ENCODE measurements at regions not wholly inside any gene's neighbourhood (a gene's known extent, or its start where the extent isn't known, plus 50 kb on each side); places are given as distances from the start of the nearest gene placed in this dataset.

DNA sequence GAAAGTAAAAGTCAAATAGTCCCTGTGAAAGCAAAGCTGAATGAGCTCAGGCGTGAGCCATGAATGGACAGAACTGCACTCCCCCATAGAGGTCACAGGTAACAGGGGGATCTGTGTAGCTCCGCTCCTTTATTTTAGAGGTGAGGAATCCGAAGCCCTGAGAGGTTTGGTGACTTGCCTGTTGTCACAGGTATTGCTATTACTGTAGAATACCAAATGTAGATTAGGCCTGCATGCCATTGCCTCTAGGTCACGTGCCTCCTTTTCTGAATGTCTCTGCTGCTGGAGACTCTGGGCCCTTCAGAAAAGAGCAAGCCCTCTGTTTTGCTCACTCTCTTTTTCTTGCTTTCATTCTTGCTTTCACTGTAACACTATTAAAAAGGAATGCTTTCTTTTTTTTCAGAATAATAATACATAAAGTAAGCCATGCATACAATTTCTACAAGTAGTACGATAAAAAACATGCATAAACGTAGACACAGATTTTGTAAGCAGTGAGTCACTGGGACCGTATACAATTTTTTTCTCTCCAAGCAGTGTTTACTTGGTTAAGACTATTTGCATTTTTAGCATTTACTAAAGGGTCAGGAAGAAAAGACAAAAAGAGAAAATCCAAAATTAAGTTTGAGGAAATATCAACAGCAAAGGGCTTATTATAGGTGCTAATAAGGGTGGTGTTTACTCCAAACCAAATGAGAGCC, 568.7 kb upstream of the ADAMTS16 start (continued):
- no peak for TF ChIP-seq ZNF114 (CRISPR knock-in tag; IDR thresholded peaks at IDR 0.05)
- TF ChIP-seq EZH2phosphoT487 (IDR thresholded peaks at IDR 0.05; ENCODE audit: unreplicated experiment) = no peak
- TF ChIP-seq JUNB (IDR thresholded peaks at IDR 0.05; ENCODE audit: unreplicated experiment) = no peak
- TF ChIP-seq, protein P1, sequence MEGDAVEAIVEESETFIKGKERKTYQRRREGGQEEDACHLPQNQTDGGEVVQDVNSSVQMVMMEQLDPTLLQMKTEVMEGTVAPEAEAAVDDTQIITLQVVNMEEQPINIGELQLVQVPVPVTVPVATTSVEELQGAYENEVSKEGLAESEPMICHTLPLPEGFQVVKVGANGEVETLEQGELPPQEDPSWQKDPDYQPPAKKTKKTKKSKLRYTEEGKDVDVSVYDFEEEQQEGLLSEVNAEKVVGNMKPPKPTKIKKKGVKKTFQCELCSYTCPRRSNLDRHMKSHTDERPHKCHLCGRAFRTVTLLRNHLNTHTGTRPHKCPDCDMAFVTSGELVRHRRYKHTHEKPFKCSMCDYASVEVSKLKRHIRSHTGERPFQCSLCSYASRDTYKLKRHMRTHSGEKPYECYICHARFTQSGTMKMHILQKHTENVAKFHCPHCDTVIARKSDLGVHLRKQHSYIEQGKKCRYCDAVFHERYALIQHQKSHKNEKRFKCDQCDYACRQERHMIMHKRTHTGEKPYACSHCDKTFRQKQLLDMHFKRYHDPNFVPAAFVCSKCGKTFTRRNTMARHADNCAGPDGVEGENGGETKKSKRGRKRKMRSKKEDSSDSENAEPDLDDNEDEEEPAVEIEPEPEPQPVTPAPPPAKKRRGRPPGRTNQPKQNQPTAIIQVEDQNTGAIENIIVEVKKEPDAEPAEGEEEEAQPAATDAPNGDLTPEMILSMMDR (conservative IDR thresholded peaks at IDR 0.05; ENCODE audit: low read depth in 2 of 2) = no peak
- TF ChIP-seq NANOG (IDR thresholded peaks at IDR 0.05; ENCODE audit: borderline replicate concordance) = no peak

DNA sequence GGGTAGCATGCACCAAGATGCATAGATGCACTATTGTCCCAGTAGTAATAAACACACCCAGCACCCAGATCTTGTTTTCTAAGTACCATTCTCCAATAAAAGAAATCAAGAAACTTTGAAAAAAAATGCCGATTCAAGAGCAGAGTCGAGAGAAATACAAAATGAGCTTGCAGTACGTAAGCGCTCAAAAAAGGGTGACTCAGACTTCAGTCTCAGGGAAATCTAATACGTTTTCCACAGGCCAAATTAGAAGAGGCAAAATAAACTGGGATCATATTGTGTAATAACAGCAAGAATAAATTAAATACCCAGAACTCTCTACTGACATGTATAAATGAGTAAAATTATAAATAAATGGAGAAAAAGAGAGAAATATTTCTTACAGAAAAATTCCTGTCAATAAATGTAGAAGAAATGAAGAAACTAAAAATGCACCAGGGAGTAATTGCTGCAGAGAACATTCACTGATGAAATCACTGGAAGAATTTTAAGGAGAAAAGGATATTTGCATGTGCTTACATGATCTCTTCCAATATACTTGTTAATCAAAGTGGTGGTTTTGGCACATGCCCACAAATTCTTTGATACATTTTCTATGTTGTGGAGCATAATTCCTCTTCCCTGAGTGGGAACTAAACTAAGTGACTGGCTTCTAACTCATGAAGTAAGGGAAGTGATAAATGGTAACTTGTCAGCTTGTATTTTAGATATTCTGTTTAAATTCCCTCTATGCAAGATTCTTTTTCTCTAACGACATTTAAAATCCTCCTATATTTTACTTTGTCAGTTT, 567.6 kb upstream of the ADAMTS16 start:
- no peak for ATAC-seq
- TF ChIP-seq EZH2phosphoT487 (IDR thresholded peaks at IDR 0.05; ENCODE audit: unreplicated experiment) (no peak), NANOG (IDR thresholded peaks at IDR 0.05; ENCODE audit: borderline replicate concordance) (no peak), POLR2AphosphoS5 (IDR thresholded peaks at IDR 0.05; ENCODE audit: low read depth) (no peak), EZH2 (IDR thresholded peaks at IDR 0.05; ENCODE audit: low read depth, unreplicated experiment) (no peak), JUNB (IDR thresholded peaks at IDR 0.05; ENCODE audit: unreplicated experiment) (no peak), STAT1 (IDR thresholded peaks at IDR 0.05; ENCODE audit: unreplicated experiment) (no peak), CREB1 (CRISPR knock-in tag; IDR thresholded peaks at IDR 0.05; ENCODE audit: low read depth) (no peak)
- Mint-ChIP-seq H3K36me3 (ENCODE audit: low read depth) (peaks cover 19% of the 10 kb centered on the region), H3K27me3 (ENCODE audit: insufficient read depth, low read depth, poor library complexity) (no peaks in the 10 kb centered on the region), H3K4me1 (peaks cover 12% of the 10 kb centered on the region), H3K27ac (no peak overlapping the region), H3K9me3 (peaks cover 13% of the 10 kb centered on the region; the same call in 2 of the 3 replicates), H3K4me3 (no peak overlapping the region)
- Histone ChIP-seq H3K4me2 (no peak overlapping the region), H4K20me1 (replicated peaks; ENCODE audit: insufficient read depth) (no peaks in the 10 kb centered on the region), H2AFZ (no peak overlapping the region), H3K27ac (ENCODE audit: low read depth) (no peak overlapping the region), H3F3A (replicated peaks; ENCODE audit: low read depth) (no peaks in the 10 kb centered on the region), H3K4me3 (no peak overlapping the region), H3K79me2 (replicated peaks; ENCODE audit: insufficient read depth) (no peaks in the 10 kb centered on the region), H3K4me1 (ENCODE audit: insufficient read depth) (peaks cover 5% of the 10 kb centered on the region; the same call in 1 of the 2 replicates), H3K9me2 (ENCODE audit: insufficient read depth) (no peaks in the 10 kb centered on the region), H3K27me3 (ENCODE audit: insufficient read depth) (no peaks in the 10 kb centered on the region), H3K36me3 (ENCODE audit: insufficient read depth) (no peaks in the 10 kb centered on the region)
- no peak for DNase-seq (ENCODE audit: low spot score)

DNA sequence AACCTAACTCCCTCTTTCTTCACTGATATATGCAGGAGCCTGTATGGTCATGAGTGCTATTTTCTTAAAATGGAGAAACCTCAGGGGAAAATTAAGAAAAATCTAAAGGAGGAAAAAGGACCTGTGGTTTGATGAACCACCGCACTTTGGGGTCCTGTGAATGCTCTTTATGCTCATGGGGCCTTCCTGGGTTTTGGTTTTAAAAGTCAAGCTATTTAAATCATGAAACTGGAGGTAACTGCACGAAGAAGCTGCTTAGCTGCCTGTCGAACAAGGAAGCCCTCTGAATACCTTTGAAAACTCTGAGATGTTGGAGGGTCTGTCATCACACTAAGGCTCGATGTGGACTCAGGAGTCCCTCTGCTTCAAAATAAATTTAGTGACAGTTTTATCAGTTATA, 564.5 kb upstream of the ADAMTS16 start:
- ATAC-seq (no peak), DNase-seq (ENCODE audit: low spot score) (no peak)
- Mint-ChIP-seq H3K27ac (no peak overlapping the region), H3K36me3 (ENCODE audit: low read depth) (peaks cover 19% of the 10 kb centered on the region), H3K4me1 (peaks cover 18% of the 10 kb centered on the region), H3K27me3 (ENCODE audit: insufficient read depth, low read depth, poor library complexity) (peaks cover 5% of the 10 kb centered on the region), H3K9me3 (peaks cover 14% of the 10 kb centered on the region; the same call in 2 of the 3 replicates), H3K4me3 (no peak overlapping the region)
- Histone ChIP-seq H3K79me2 (replicated peaks; ENCODE audit: insufficient read depth) (no peaks in the 10 kb centered on the region), H3K36me3 (ENCODE audit: insufficient read depth) (no peaks in the 10 kb centered on the region), H3K4me2 (no peak overlapping the region), H4K20me1 (replicated peaks; ENCODE audit: insufficient read depth) (no peaks in the 10 kb centered on the region), H2AFZ (no peak overlapping the region), H3K27ac (ENCODE audit: low read depth) (no peak overlapping the region), H3F3A (replicated peaks; ENCODE audit: low read depth) (no peaks in the 10 kb centered on the region), H3K27me3 (ENCODE audit: insufficient read depth) (no peaks in the 10 kb centered on the region), H3K9me2 (ENCODE audit: insufficient read depth) (no peaks in the 10 kb centered on the region), H3K4me3 (no peak overlapping the region), H3K4me1 (ENCODE audit: insufficient read depth) (peaks cover 5% of the 10 kb centered on the region; the same call in 1 of the 2 replicates)
- TF ChIP-seq POLR2AphosphoS5 (IDR thresholded peaks at IDR 0.05; ENCODE audit: low read depth) (no peak), ZNF114 (CRISPR knock-in tag; IDR thresholded peaks at IDR 0.05) (no peak), CREB1 (CRISPR knock-in tag; IDR thresholded peaks at IDR 0.05; ENCODE audit: low read depth) (no peak), STAT1 (IDR thresholded peaks at IDR 0.05; ENCODE audit: unreplicated experiment) (no peak), ZNF331 (CRISPR knock-in tag; IDR thresholded peaks at IDR 0.05; ENCODE audit: low read depth) (no peak), JUNB (IDR thresholded peaks at IDR 0.05; ENCODE audit: unreplicated experiment) (no peak), EZH2 (IDR thresholded peaks at IDR 0.05; ENCODE audit: low read depth, unreplicated experiment) (no peak), NANOG (IDR thresholded peaks at IDR 0.05; ENCODE audit: borderline replicate concordance) (no peak)
- TF ChIP-seq, protein P2, sequence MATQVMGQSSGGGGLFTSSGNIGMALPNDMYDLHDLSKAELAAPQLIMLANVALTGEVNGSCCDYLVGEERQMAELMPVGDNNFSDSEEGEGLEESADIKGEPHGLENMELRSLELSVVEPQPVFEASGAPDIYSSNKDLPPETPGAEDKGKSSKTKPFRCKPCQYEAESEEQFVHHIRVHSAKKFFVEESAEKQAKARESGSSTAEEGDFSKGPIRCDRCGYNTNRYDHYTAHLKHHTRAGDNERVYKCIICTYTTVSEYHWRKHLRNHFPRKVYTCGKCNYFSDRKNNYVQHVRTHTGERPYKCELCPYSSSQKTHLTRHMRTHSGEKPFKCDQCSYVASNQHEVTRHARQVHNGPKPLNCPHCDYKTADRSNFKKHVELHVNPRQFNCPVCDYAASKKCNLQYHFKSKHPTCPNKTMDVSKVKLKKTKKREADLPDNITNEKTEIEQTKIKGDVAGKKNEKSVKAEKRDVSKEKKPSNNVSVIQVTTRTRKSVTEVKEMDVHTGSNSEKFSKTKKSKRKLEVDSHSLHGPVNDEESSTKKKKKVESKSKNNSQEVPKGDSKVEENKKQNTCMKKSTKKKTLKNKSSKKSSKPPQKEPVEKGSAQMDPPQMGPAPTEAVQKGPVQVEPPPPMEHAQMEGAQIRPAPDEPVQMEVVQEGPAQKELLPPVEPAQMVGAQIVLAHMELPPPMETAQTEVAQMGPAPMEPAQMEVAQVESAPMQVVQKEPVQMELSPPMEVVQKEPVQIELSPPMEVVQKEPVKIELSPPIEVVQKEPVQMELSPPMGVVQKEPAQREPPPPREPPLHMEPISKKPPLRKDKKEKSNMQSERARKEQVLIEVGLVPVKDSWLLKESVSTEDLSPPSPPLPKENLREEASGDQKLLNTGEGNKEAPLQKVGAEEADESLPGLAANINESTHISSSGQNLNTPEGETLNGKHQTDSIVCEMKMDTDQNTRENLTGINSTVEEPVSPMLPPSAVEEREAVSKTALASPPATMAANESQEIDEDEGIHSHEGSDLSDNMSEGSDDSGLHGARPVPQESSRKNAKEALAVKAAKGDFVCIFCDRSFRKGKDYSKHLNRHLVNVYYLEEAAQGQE (IDR thresholded peaks at IDR 0.05; ENCODE audit: unreplicated experiment) = no peak
- TF ChIP-seq, protein P1 (conservative IDR thresholded peaks at IDR 0.05; ENCODE audit: low read depth in 2 of 2) = no peak

Measured in GM23338 (cell line).